NCI-H2196 treated with DMSO at 0.1 percent for 48 hours (cell line): ENCODE measurements at regions not wholly inside any gene's neighbourhood (a gene's known extent, or its start where the extent isn't known, plus 50 kb on each side); places are given as distances from the start of the nearest gene placed in this dataset.
"Not testable (repeated sequence)": the region's sequence is repeated elsewhere in the genome, so short reads cannot be mapped to it uniquely, and the experiment has no call there.

ENCODE experiments used
- DNase-seq: peaks from one replicate; lab custom pipeline; 2025; ENCODE audit not compliant: unreplicated experiment; lab: John Stamatoyannopoulos, UW

DNA sequence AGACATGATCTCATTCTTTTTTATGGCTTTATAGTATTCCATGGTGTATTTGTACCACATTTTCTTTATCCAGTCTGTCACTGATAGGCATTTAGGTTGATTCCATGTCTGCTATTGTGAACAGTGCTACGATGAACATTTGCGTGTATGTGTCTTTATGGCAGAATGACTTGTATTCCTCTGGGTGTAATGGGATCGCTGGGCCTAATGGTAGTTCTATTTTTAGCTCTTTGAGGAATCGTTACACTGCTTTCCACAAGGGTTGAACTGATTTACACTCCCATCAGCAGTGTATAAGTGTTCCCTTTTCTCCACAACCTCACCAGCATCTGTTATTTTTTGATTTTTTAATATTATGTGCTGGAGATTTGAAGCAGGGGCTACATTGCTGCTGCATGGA lies 102.8 kb upstream of the PMEPA1 start:
- DNase-seq, result not testable (repeated sequence)

DNA sequence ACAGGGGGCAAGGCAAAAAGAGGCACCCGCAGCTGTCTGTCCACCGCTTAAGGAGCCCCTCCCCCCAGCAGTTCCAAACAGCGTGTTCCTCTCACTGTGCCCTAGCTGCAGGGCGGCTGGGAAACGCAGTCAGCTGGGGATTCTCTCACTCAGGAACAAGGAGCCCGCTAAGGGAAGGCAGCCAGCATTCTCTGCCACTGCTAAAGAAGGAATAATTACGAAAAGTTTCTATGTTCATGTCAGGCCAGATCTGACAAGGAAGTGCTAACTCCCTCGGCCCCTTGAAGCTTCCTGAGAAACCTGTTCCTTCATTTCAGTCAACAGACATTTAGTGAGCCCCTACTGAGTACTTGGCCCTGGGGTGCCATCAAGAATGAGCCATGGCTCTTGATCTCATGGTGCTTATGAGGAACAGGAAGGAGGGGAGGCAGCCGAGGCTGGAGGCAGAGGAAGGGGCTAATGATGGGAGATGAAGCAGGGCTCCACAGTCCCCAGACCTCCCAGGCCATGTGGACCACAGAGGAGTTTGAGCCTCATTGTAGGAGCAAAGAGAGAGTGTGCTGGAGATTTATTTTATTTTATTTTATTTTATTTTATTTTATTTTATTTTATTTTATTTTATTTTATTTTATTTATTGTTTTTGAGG lies 101.7 kb upstream of the PMEPA1 start:
- no peak for DNase-seq

DNA sequence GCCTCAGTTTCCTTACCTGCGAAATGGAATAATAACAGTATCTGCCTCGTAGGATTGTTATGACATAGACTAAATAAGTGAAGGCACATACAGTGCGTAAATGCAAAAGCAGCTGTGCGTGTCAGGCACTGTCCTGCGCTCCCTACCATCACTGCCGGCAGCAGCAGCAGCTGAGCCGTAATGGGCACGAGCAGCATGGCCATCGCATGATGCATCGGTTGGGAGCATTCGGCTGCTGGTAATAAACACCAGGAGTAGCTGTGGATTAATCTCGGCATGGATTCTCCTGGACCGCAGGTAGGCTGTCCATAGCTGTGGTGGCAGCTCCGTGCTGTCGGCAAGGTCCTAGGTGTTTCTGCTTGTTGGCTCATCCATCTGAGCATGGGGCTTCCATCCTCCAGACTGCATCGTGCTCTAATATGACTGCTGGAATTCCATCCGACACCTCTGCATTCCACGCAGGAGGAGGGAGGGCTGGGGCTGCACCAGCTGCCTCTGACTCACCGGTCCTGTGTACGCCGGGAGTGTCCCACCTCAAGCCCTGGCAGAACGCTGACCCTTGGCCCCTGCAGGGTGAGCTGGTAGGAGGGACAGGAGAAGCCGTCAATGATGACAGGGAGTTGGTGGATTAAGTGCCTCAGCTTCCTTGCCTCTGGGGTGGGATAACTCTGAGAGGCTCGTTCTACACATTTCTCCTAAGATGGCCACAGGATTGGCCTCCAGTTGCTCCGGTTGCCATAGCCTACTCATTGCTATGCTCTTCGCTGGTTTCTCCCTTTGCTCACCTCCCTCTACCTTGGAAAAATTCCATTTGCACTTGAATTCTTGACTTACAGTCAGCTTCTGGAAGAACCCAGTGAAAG lies 100.9 kb upstream of the PMEPA1 start:
- no peak for DNase-seq

DNA sequence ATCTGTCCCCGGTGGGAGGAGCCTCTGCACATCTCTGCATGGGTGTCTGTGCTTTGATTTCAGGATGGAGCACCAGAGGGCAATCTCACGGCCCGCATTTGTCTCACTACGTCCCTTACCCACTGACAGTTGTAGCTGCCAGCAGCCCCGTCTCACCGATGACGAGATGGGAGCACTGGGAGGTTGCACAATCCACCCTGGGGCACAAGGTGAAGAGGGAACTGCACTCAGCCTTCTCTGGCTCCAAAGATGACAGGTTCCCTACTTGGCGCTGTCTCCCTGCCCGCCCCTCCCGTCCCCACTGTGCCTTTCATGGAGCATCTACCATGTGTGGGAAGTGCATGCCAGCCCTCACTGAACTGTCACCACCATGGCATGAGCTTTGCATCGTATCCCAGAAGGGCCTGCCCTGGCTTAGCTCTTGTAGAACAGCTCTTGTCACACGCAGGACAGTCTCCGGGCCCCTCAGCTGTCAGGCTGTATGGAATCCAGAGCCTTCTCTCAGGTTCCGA lies 99.9 kb upstream of the PMEPA1 start:
- no peak for DNase-seq

DNA sequence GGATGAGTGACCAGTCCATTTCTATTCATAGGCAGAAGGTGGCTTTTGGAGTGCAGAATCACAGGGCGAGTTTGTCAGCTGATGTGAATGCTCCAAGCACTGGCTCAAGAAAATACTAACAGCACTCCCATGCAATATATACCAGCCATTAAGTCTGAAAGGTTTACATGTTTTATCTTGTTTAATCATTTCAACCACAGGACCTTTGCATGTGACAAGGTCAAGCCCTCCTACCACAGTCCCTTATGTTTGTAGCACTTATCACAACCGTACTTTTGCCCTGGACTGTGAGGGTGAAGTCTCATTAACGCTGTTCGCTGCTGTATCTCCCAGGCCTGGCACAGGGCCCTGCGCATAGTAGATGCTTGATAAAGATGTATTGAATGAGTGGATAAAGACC lies 99.3 kb upstream of the PMEPA1 start:
- no peak for DNase-seq

DNA sequence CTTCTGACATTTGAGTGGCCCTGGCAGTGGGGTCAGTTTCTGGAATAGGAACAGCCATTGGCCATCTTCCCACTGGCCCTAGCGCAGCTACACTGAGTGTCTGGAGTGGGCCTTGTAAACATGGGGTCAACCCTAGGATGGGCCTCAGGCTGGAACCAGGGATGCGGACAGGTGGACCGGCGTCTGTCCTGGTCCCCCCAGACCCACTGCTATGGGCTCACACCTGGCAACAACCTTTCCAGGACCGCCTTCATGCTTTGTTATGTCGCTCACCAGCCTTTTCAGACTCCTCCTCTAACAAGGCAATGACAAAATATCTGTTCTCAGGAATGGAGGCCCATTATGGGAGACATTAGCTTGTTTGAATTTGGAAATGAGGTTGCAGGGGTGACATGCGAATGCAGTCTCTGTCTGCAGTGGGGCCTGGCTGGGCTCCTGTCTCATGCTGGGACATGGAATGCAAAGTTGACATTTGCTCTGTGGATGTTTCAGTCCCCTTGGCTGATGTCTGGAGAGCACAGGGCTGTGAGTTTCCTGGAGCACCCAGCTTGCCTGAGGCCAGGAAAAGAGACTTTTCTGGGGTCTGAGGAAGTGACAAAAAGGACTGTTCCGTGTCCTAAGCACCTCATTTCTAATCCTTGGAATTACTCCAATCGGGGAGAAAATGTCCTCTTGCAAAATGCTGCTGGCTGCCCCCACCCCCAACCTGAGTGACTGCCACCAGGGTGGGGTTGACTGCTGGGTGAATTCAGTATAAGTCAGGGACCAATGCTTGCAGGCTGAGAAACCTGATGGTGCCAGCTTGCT lies 98.7 kb upstream of the PMEPA1 start:
- no peak for DNase-seq

DNA sequence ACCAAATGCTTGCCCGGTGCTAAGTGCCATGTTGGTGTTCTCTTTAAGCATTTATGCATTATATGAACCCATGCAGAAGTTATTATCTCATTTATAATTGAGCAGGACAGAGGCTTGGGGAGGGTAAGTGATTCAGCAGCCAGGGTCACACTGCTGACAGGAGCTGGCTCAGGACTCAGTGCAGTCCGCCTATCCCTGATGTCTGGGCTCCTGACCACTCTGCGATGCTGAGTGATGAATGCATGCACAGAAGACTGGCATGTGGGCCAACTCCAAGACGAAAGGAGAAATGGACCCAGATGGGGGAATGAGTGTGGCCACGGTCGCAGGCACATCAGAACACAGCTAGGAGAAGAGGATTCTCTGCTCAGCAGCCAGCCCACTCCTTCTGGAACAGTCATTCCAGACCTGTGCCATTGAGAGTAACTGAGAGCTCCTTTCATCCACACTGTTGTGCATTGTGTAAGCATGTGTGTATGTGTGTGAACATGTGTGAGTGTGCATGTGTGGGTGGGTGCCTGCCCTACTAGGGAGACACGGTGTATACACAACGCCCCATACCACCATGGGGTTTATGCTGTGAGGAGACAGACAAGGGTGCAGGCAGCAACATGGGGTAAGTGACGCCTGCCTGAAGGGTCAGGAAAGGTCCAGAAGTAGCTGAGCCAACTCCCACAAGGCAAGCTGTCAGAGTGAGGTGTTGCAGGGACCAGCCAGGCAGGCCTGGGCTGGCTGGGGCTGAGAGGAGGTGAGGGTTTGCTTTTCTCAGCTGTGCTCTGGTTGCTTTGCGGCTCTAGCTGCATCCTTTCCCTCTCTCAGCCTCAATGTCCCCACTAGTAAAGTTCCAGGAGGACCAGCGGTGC lies 97.8 kb upstream of the PMEPA1 start:
- no peak for DNase-seq

DNA sequence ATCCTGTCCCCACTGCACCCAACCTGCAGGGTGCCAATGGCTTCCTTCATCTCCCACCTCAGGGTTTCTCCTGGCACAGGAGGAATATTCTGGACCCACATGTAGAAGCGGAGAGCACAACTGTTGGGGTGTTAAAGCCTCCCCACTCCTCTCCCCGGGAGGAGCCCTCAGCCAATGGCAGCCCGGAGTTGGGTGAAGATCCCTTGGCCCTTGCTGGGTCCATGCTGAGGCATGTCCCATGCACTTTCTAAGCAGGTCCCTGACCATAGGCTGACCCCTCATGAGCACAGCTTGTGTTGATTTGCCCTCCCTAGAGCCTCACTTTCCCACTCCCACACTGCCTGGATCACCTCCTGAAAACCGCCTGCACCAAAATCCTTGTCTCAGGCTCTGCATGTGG lies 97.2 kb upstream of the PMEPA1 start:
- no peak for DNase-seq

DNA sequence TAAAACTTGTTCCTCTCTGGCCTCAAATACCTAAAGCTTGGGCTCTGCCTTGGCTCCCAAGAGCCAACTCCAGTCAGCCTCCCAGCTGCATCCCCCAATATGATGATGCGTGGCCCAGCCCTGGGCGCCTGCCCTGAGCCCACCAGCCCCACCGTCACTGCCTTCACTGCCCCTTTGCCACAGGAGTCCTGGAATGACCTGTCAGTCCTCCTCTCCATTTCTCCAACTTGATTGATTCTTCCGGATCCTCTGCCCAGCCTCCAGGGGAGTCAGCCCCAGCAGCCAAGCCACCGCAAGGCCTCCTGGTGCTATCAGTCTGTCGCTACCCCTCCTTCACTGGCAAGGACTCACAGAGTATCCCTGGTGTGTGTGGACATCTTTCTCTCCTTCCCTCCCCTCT lies 96.7 kb upstream of the PMEPA1 start:
- no peak for DNase-seq

DNA sequence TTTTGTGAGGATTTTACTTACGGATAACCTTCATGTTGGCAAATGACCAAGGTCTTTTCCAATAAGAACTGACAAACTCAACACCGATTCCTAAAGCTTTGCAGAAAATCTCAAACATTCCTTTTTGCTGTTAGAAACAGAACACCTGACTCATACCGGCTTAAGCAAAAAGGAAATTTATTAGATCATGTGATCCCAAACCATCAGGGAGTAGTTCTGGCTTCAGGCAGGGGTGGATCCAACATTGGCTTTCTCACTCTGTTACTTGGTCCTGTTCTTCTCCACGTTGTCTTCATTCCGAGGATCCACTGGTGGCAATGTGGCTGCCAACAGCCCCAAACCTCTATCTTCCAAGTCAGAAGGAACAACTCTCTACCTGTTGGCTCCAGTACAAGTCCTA lies 95.9 kb upstream of the PMEPA1 start:
- no peak for DNase-seq

DNA sequence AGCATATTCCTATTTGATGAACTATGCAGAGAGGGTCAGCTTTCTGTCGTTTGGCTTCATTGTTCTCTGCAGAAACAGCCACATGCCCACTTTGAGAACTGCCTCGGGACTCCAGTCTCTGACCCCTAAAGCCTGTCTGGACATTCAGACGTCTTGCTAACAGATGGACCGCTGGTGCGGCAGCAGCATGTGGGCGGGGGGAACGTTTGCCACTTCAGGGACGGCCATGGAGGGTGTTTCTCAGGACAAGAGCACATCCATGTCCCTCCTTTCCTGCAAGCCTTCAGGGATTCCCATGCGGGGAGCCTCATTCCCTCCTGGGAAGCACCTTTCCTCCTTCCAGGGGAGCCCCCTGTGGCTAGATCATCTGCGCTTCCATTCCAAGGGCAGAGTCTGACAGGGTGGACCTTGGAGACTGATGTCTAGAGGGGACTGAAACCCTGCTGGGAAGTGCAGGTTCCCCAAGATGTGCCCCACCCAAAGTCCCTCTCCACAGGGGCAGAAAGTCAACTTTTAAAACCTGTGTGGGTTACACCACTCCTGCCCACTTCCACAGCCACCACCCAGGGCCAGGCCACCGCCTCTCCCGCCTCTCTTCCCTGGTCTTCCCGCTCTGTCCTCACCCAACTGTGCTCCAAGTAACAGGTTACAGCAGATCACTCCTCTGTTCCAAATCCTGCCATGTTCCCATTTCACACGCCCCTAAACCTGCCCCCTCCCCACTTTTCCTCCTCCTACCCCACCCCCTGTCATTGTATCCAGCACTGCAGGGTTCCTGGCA lies 94.8 kb upstream of the PMEPA1 start:
- DNase-seq, result no peak

DNA sequence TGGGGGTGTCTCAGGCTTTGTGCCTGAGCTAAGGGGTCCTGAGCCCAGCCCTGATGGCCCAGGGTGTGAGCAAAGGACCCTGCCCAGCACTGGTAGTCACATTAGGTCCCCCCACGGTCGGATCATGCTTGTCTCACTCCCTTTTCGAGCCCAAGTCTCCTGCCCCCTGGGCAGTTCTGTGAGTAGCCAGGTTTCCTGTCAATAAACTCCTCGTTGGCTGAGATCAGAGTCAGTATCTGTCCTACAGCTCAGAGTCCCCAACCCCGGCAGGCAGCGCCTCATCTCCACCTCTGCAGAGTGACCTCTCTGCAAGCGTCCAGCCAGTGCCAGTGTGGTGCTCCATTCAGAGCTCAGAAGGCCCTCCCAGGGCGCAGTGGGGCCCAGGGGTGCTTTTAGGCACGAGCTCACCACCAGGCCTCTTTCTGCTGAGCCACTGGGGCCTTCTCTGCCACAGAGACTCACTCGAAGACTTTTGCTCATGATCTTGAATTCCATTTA lies 93.7 kb upstream of the PMEPA1 start:
- no peak for DNase-seq

DNA sequence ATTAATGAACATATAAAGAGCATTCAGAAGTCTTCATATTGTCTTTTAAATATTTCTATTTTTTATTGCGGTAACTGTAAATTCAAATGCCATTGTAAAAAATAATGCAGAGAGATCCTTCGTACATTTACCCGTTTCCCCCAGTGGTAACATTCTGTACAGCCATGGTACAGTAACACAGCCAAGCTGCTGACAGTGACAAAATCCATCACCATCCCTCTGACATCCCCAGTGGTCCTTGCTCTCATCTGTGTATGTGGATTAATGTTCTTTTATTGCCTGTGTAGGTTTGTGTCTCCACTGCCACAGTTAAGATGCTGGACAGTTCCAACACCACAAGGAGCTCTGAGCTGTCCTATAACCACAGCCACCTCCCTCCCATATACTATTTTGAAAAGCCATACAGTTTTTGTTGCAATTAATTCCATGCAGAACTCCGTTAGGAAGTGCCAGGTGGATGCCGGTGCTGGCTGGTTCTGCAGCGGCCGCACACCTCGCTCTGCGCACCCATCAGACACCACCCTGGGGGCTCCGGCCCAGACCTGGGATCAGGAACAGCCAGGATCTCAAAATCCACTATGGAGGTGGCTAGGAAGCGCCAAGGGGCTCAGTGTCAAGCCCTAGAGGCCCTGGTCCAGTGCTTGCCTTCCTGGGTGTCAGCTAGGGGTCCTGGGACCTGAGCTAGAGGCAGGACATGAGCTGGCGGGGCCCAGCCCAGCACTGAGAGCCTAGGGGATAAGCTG lies 93.1 kb upstream of the PMEPA1 start:
- DNase-seq, result no peak

DNA sequence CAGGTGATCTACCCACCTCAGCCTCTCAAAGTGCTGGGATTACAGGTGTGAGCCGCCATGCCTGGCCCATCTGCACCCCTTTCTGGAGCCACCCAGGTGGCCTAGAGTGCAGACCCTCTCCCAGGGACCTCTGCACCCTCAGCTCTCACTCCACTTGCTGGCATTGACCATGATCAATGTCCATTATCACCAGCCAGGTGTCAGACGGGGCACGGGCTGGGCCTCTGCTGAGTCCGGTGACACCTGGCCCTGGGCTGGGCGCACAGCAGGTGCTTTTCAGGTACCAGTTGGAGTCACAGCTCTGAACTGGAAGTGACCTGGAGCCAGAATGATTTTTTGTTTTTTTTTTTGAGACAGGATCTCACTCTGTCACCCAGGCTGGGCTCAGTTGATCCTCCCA lies 91.8 kb upstream of the PMEPA1 start:
- DNase-seq, result no peak

DNA sequence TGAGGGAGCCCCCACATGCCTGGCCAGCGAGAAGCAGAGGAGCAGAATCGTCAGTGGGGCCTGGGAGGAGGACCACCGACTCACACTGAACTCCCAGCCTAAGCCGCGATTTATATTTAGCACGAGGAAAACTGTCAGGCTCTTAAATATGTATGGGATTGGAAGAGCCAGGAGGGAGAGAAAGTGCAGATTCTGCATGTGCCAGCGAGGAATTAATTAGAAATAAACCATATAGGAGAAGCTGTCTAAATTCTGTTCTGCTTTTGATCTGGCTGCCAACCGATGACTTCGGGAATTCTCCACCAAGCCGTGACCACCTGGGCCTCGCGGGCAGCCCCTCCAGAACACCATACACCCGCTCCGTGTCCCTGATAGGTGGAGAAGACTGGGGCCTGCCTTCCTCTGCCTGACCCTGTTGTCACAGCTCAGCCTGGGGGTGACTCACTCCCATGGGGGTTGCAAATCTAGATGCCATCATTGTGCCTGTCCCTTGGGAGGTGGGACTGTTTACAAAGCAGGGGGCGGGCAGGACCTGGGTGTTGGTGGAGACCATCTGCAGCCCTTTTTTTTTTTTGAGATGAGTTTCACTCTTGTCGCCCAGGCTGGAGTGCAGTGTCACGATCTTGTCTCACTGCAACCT lies 91.1 kb upstream of the PMEPA1 start:
- DNase-seq, result no peak

DNA sequence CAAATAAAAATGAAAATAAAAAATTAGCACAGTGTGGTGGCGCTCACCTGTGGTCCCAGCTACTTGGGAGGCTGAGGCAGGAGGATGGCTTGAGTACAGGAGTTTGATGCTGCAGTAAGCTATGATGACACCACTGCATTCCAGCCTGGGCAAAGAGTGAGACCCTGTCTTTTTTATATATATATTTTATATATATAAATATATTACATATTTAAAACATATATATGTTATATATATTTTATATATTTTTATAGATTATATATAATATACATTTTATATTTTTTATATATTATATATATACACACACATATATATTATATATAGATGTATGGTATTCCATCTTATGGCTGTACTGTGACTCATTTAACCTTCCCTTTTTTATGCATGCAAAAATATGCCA lies 87.6 kb upstream of the PMEPA1 start:
- DNase-seq, result no peak

DNA sequence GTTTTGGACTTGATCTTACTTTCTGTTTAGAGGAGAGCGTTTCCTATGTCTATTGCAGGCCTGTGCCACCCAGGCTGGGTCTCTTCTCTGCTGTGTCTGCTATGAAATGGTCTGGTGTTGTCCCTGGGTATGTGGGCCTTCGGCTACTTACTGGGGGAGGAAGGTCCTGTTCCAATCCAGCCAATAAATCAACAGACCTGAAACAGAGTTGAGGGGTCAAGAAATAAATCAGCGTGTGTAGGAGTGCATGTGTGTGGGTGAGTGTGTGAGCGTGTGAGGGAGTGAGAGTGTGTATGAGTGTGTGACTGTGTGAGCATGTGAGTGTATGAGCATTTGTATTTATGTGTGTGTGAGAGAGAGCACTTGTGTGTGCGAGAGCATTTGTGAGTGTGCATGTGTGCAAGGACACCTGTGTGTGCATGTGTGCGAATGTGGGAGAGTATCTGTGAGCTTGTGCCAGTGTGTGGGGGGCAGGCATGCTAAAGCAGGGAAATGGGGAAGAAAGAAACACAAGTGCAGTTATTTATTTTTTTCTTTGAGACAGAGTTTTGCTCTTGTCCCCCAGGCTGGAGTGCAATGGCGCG lies 86.3 kb upstream of the PMEPA1 start:
- no peak for DNase-seq

DNA sequence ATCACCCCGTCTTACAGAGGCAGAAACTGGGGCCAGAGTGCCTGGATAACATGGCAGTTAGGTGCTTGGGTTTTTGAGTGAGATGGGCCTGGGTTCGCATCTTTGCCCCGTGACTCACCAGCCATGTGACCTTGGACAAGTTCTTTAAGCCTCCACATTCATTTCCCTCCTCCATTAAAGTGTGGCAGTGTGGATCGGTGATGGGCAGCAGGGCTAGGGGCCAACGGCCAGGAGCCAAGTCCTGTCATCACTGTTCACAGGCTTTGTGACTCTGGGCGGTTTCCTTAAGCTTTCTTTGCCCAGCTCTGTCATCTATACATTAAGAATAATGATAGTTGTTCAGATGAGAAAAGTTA lies 85.5 kb upstream of the PMEPA1 start:
- no peak for DNase-seq
